Neutrophil (primary cell): ENCODE measurements at regions not wholly inside any gene's neighbourhood (a gene's known extent, or its start where the extent isn't known, plus 50 kb on each side); places are given as distances from the start of the nearest gene placed in this dataset.

Source experiments
- H3K27ac ChIP-seq: fragments of 200-600 bp; sonication (generic); 2 replicates; pipeline ENCODE4 v1.5.1; 2016; ENCODE audit warnings: mild to moderate bottlenecking, moderate library complexity
- H3K27me3 ChIP-seq: fragments of 200-600 bp; sonication (generic); 2 replicates; pipeline ENCODE4 v1.6.0; 2016; ENCODE audit warnings: mild to moderate bottlenecking
- H3K36me3 ChIP-seq: fragments of 200-600 bp; sonication (generic); 2 replicates; pipeline ENCODE4 v1.5.1; 2017
- H3K4me1 ChIP-seq, 2 experiments: fragments of 200-600 bp in 1 of 2; sonication (generic) in 1 of 2; 1 replicate in 1 of 2; 2 replicates in 1 of 2; pipeline versions ENCODE4 v1.5.1 to v1.6.1; 2013 to 2016; ENCODE audit warnings: low read depth in 1 of 2, low read length in 1 of 2, mild to moderate bottlenecking in 1 of 2, moderate library complexity in 1 of 2; ENCODE audit not compliant: control insufficient read depth in 1 of 2, insufficient read depth in 1 of 2
- H3K4me3 ChIP-seq, 2 experiments: fragments of 200-600 bp in 1 of 2; sonication (generic) in 1 of 2; 1 replicate in 1 of 2; 2 replicates in 1 of 2; pipeline ENCODE4 v1.5.1; 2013 to 2016; ENCODE audit warnings: low read depth in 1 of 2, low read length in 1 of 2, mild to moderate bottlenecking in 1 of 2, moderate library complexity in 1 of 2
- H3K9me3 ChIP-seq: fragments of 200-600 bp; sonication (generic); 2 replicates; pipeline ENCODE4 v1.5.1; 2016
- CTCF ChIP-seq: fragments of 200-600 bp; sonication (generic); IDR thresholded peaks from 2 replicates; pipeline ENCODE4 v1.5.1; 2016; ENCODE audit warnings: antibody characterized with exemption

DNA sequence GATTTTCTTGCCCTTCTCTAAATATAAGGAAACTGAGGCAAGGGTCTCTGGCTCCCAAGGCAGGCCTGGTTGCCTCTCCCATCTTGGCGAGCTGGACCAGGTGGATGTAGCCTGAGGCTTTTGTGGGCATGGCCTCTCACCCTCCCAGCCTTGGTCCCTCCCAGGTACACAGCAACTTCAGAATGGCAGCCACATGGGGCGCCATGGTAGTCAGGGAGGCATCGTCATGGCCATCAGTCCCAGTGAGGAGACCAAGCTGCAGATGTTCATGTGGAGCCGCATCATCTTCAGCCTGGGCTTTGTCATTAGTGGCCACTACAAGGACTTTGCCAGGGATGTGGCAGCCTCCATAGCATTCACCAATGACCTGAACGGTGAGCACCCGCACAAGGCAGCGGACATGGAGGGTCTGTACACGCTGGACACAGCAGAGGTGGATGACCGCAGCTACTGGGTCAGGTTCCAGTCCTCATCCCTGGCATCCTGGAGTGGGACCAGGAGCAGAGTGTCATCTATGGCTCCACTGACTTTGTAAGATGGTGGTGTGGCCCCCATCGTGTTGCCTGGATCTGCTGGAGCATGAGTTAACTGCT lies 165.8 kb upstream of the ZNF267 start:
- no peak for TF ChIP-seq CTCF

GRCh38 chr16:31708348-31708747 lies 165.3 kb upstream of the ZNF267 start:
- Histone ChIP-seq H3K27me3 (no peaks in the 10 kb centered on the region), H3K4me1 (no peaks in the 10 kb centered on the region), H3K36me3 (no peaks in the 10 kb centered on the region), H3K4me3 (no peak overlapping the region), H3K9me3 (no peaks in the 10 kb centered on the region), H3K27ac (no peak overlapping the region)
- TF ChIP-seq CTCF, result no peak

More for the DNA sequence above, 165.8 kb upstream of the ZNF267 start:
- no peaks in the 10 kb centered on the region for H3K9me3 ChIP-seq
- H3K36me3 ChIP-seq, result no peaks in the 10 kb centered on the region
- no peak overlapping the region for H3K27ac ChIP-seq
- H3K4me3 ChIP-seq, result no peak overlapping the region
- no peaks in the 10 kb centered on the region for H3K4me1 ChIP-seq
- peaks cover 1% of the 10 kb centered on the region for H3K27me3 ChIP-seq

DNA sequence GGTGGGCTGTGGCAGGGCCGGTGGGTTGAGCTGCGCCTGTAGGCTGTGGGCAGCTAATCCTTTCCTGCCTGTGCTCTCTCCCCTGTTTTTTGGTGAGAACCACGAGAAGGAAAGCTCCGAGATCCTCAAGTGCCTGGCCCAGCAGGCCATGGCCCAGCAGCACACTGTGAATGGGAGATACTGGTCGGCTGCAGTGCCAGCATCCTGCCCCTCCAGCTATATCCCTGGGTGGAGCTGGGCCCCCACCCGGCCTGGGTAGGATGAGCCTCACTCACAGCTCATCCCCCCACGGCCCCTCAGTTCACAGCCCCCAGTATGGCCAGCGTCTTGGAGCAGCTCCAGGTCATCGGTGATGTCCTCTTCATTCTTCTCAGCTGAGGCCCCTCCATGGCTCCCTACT lies 164.4 kb upstream of the ZNF267 start:
- no peak overlapping the region for H3K4me3 ChIP-seq
- no peak for TF ChIP-seq CTCF
- no peaks in the 10 kb centered on the region for H3K36me3 ChIP-seq
- H3K27ac ChIP-seq, result no peak overlapping the region
- no peaks in the 10 kb centered on the region for H3K27me3 ChIP-seq
- peaks cover 5 to 7% of the 10 kb centered on the region in 2 experiments for H3K4me1 ChIP-seq
- no peaks in the 10 kb centered on the region for H3K9me3 ChIP-seq

- Histone ChIP-seq H3K36me3 (no peaks in the 10 kb centered on the region), H3K27ac (no peak overlapping the region), H3K27me3 (no peaks in the 10 kb centered on the region), H3K9me3 (no peaks in the 10 kb centered on the region), H3K4me3 (no peak overlapping the region), H3K4me1 (peaks cover 10 to 15% of the 10 kb centered on the region in 2 experiments)
- no peak for TF ChIP-seq CTCF
Observed at GRCh38 chr16:31710134-31710533, 163.5 kb upstream of the ZNF267 start.

DNA sequence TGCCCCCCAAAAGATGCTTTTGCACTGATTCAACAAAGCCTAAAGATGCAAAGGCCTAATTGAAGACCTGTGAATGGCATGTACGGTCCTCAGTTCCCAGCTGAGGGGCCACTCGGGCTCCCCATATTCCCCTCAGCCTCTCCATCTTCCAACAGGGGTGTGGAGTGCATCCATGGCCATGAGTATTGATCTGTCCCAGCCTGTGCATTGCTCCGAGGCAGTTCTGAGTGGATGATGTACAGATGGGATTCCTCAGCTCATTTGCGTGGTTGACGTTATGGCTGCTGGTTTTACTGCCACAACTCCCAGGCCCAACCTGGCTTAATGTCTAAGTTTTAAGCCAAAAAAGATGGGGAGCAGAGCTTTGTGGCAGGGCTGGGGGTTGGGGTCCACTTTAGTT lies 162.7 kb upstream of the ZNF267 start:
- TF ChIP-seq CTCF, result no peak
- peaks cover 2% of the 10 kb centered on the region for H3K36me3 ChIP-seq
- no peaks in the 10 kb centered on the region for H3K27me3 ChIP-seq
- peaks cover 10 to 15% of the 10 kb centered on the region in 2 experiments for H3K4me1 ChIP-seq
- H3K4me3 ChIP-seq, result no peak overlapping the region
- H3K9me3 ChIP-seq, result no peaks in the 10 kb centered on the region
- H3K27ac ChIP-seq, result no peak overlapping the region
